K562 (cell line): ENCODE measurements at regions not wholly inside any gene's neighbourhood (a gene's known extent, or its start where the extent isn't known, plus 50 kb on each side); places are given as distances from the start of the nearest gene placed in this dataset.

Experiments used
- CEBPG ChIP-seq, 3 experiments: fragments of 200-800 bp in 1 of 3; sonication (Bioruptor generic) in 1 of 3; sonication (generic) in 1 of 3; formaldehyde crosslinking in 1 of 3; IDR thresholded peaks in 2 of 3; conservative IDR thresholded peaks in 1 of 3; 2 replicates each; pipeline versions ENCODE4 v1.6.1 to v1.8.0; 2016 to 2022; ENCODE audit warnings: missing compliant biosample characterization in 2 of 3, missing genetic modification characterization in 2 of 3, mild to moderate bottlenecking in 1 of 3, missing genetic modification reagents in 1 of 3
- CHD4 ChIP-seq: fragments of 200-600 bp; sonication (generic); IDR thresholded peaks from 3 replicates; pipeline ENCODE4 v1.6.1; 2012; ENCODE audit warnings: low read depth, mild to moderate bottlenecking, mixed read lengths, low read length, inconsistent platforms; ENCODE audit not compliant: insufficient read depth, insufficient replicate concordance, poor library complexity, severe bottlenecking
- E2F5 ChIP-seq: sonication (generic); formaldehyde crosslinking; IDR thresholded peaks from 2 replicates; pipeline ENCODE4 v1.8.0; 2022; ENCODE audit warnings: mild to moderate bottlenecking, missing genetic modification reagents
- FOXP1 ChIP-seq: sonication (generic); formaldehyde crosslinking; IDR thresholded peaks from 2 replicates; pipeline ENCODE4 v1.8.0; 2022; ENCODE audit warnings: mild to moderate bottlenecking, missing genetic modification reagents
- HCFC1 ChIP-seq: IDR thresholded peaks from 2 replicates; pipeline ENCODE4 v1.6.1; 2012; ENCODE audit warnings: low read depth, low read length, improper control_type of control experiment
- HDAC8 ChIP-seq: fragments of 450-650 bp; IDR thresholded peaks from 2 replicates; pipeline ENCODE4 v1.6.1; 2016; ENCODE audit warnings: mild to moderate bottlenecking, missing genetic modification characterization, moderate library complexity, missing compliant biosample characterization
- KDM2B ChIP-seq: fragments of 250-450 bp; sonication (Bioruptor Pico); IDR thresholded peaks from 2 replicates; pipeline ENCODE4 v1.8.0; 2021; ENCODE audit warnings: mild to moderate bottlenecking, moderate library complexity
- MCM3 ChIP-seq: fragments of 450-650 bp; IDR thresholded peaks from 2 replicates; pipeline ENCODE4 v1.6.1; 2016
- MYC ChIP-seq, 2 experiments: fragments of 250-450 bp in 1 of 2; sonication (Bioruptor Pico) in 1 of 2; IDR thresholded peaks; 2 replicates each; pipeline versions ENCODE4 v1.5.1 to v1.6.1; 2012 to 2021; ENCODE audit warnings: low read depth in 2 of 2, borderline replicate concordance in 1 of 2, improper control_type of control experiment in 1 of 2, low read length in 1 of 2, mild to moderate bottlenecking in 1 of 2, moderate library complexity in 1 of 2
- NR4A1 ChIP-seq, 2 experiments: fragments of 250-450 bp in 1 of 2; fragments of 450-650 bp in 1 of 2; sonication (Bioruptor Pico) in 1 of 2; IDR thresholded peaks; 2 replicates each; pipeline versions ENCODE4 v1.4.0 to v1.6.1; 2016 to 2020; ENCODE audit warnings: mild to moderate bottlenecking in 2 of 2, missing compliant biosample characterization in 1 of 2, missing genetic modification characterization in 1 of 2, moderate library complexity in 1 of 2
- PCBP2 ChIP-seq: fragments of 200-400 bp; formaldehyde crosslinking; IDR thresholded peaks from 2 replicates; pipeline ENCODE4 v1.6.1; 2018; ENCODE audit warnings: low read length, low read depth, mild to moderate bottlenecking, moderate library complexity; ENCODE audit not compliant: poor library complexity, severe bottlenecking
- RCOR1 ChIP-seq, 2 experiments: IDR thresholded peaks; 2 replicates each; pipeline ENCODE4 v1.6.1; 2012; ENCODE audit warnings: low read depth in 2 of 2, low read length in 2 of 2, borderline replicate concordance in 1 of 2, improper control_type of control experiment in 1 of 2
- SMAD3 ChIP-seq: fragments of 450-650 bp; formaldehyde crosslinking; conservative IDR thresholded peaks from 2 replicates; pipeline ENCODE4 v1.4.0; 2020; ENCODE audit warnings: mild to moderate bottlenecking
- SMAD4 ChIP-seq: fragments of 250-450 bp; sonication (Bioruptor Pico); conservative IDR thresholded peaks from 2 replicates; pipeline ENCODE4 v1.8.0; 2021; ENCODE audit warnings: inconsistent platforms, mild to moderate bottlenecking, moderate library complexity
- SMC3 ChIP-seq: conservative IDR thresholded peaks from 2 replicates; pipeline ENCODE4 v1.6.1; 2011; ENCODE audit warnings: low read depth, low read length, improper control_type of control experiment; ENCODE audit not compliant: insufficient read depth
- SRSF1 ChIP-seq: fragments of 200-400 bp; formaldehyde crosslinking; IDR thresholded peaks from 2 replicates; pipeline ENCODE4 v1.6.1; 2017; ENCODE audit warnings: mild to moderate bottlenecking, low read depth, low read length, moderate library complexity
- STAT5A ChIP-seq: IDR thresholded peaks from 2 replicates; pipeline ENCODE4 v1.6.1; 2012; ENCODE audit warnings: low read length, inconsistent platforms, borderline replicate concordance
- TCFL5 ChIP-seq: fragments of 250-450 bp; sonication (Bioruptor Pico); conservative IDR thresholded peaks from 2 replicates; pipeline ENCODE4 v1.6.1; 2021; ENCODE audit warnings: mild to moderate bottlenecking, moderate library complexity, matching md5 sums
- THRB ChIP-seq: fragments of 450-650 bp; formaldehyde crosslinking; conservative IDR thresholded peaks from 2 replicates; pipeline ENCODE4 v1.4.0; 2022; ENCODE audit warnings: mild to moderate bottlenecking, missing genetic modification characterization
- ZNF77 ChIP-seq: fragments of 250-450 bp; sonication (Bioruptor Pico); IDR thresholded peaks from 2 replicates; pipeline ENCODE4 v1.5.0; 2020
- TF ChIP-seq, protein P1 (sequence below): fragments of 450-650 bp; formaldehyde crosslinking; IDR thresholded peaks from 2 replicates; pipeline ENCODE4 v1.4.0; 2020; ENCODE audit warnings: mild to moderate bottlenecking, mixed read lengths
- TF ChIP-seq, protein P2 (sequence below): sonication (generic); formaldehyde crosslinking; IDR thresholded peaks from 2 replicates; pipeline ENCODE4 v1.4.0; 2020; ENCODE audit warnings: mild to moderate bottlenecking, missing genetic modification reagents

GRCh38 chr2:105455488-105456003 lies 56.7 kb upstream of the FHL2 start (continued):
- peak; percentile 95 for TF ChIP-seq CEBPG (CRISPR knock-in tag; IDR thresholded peaks at IDR 0.05)
- peak; percentile 94 to 98 for TF ChIP-seq CEBPG (tag; conservative IDR thresholded peaks at IDR 0.05 in 1 of 2, IDR thresholded peaks at IDR 0.05 in 1 of 2)
- TF ChIP-seq ZNF77: no peak
- no peak for TF ChIP-seq KDM2B
- TF ChIP-seq TCFL5 (CRISPR knock-in tag): no peak
- TF ChIP-seq SRSF1: no peak
- peak; percentile 38; the same call in 1 of the 2 replicates for TF ChIP-seq SMAD4 (CRISPR knock-in tag)
- no peak for TF ChIP-seq STAT5A
- TF ChIP-seq SMAD3 (CRISPR knock-in tag): no peak
- no peak for TF ChIP-seq CHD4
- TF ChIP-seq, protein P1, sequence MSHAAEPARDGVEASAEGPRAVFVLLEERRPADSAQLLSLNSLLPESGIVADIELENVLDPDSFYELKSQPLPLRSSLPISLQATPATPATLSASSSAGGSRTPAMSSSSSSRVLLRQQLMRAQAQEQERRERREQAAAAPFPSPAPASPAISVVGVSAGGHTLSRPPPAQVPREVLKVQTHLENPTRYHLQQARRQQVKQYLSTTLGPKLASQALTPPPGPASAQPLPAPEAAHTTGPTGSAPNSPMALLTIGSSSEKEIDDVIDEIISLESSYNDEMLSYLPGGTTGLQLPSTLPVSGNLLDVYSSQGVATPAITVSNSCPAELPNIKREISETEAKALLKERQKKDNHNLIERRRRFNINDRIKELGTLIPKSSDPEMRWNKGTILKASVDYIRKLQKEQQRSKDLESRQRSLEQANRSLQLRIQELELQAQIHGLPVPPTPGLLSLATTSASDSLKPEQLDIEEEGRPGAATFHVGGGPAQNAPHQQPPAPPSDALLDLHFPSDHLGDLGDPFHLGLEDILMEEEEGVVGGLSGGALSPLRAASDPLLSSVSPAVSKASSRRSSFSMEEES: no peak
- no peak for TF ChIP-seq PCBP2
- no peak for TF ChIP-seq THRB (CRISPR knock-in tag)
- TF ChIP-seq FOXP1: peak; percentile 65; the same call in 1 of the 2 replicates
- peak in 1 of 2 experiments; percentile 90; a peak in 2 of 4 replicates for TF ChIP-seq RCOR1 (IDR thresholded peaks at IDR 0.05; ENCODE audit: borderline replicate concordance in 1 of 2, low read depth in 2 of 2, low read length in 2 of 2)
- TF ChIP-seq, protein P2, sequence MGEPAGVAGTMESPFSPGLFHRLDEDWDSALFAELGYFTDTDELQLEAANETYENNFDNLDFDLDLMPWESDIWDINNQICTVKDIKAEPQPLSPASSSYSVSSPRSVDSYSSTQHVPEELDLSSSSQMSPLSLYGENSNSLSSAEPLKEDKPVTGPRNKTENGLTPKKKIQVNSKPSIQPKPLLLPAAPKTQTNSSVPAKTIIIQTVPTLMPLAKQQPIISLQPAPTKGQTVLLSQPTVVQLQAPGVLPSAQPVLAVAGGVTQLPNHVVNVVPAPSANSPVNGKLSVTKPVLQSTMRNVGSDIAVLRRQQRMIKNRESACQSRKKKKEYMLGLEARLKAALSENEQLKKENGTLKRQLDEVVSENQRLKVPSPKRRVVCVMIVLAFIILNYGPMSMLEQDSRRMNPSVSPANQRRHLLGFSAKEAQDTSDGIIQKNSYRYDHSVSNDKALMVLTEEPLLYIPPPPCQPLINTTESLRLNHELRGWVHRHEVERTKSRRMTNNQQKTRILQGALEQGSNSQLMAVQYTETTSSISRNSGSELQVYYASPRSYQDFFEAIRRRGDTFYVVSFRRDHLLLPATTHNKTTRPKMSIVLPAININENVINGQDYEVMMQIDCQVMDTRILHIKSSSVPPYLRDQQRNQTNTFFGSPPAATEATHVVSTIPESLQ (CRISPR knock-in tag): no peak
- TF ChIP-seq MCM3: no peak
- no peak for TF ChIP-seq SMC3
- no peak for TF ChIP-seq E2F5
- TF ChIP-seq HCFC1: no peak
- TF ChIP-seq NR4A1 (CRISPR knock-in tag; IDR thresholded peaks at IDR 0.05): no peak
- 0 out of 2 replicates have a peak, but pooled peaks have one; percentile 25 for TF ChIP-seq NR4A1 (tag; IDR thresholded peaks at IDR 0.05)
- TF ChIP-seq MYC (IDR thresholded peaks at IDR 0.05; ENCODE audit: low read depth, low read length): peak; percentile 68
- no peak for TF ChIP-seq MYC (CRISPR knock-in tag; IDR thresholded peaks at IDR 0.05; ENCODE audit: borderline replicate concordance, low read depth)
- no peak for TF ChIP-seq HDAC8
